IMR-90 (cell line): ENCODE measurements at regions not wholly inside any gene's neighbourhood (a gene's known extent, or its start where the extent isn't known, plus 50 kb on each side); places are given as distances from the start of the nearest gene placed in this dataset.

Experiments used
- ATAC-seq: fragments of 200-7000 bp; cut with Tn5 transposase; 2 replicates; pipeline ENCODE4 v1.9.1; 2020; ENCODE audit warnings: low read depth, mild to moderate bottlenecking, moderate library complexity
- BruUV-seq: library from RNA; stranded (reverse); fragments of 400-500 nt; replicated peaks from 2 replicates; lab custom pipeline; 2021; lab: Mats Ljungman, UMichigan
- CTCF ChIA-PET: fragments of 300-600 bp; formaldehyde crosslinking; extraction: SDS; loops from one replicate; lab custom pipeline; 2021; ENCODE audit warnings: antibody characterized with exemption; lab: Yijun Ruan, JAX
- POLR2A ChIA-PET: fragments of 300-600 bp; sonication (Branson Sonifier 250); formaldehyde crosslinking; loops from one replicate; lab custom pipeline; 2022; ENCODE audit warnings: antibody characterized with exemption; ENCODE audit not compliant: unreplicated experiment; lab: Charles Lee
- DNase-seq: peaks from one replicate; pipeline ENCODE4 v3.0.0; 2013
- H2AFZ ChIP-seq: replicated peaks from 2 replicates; pipeline ENCODE3; 2013; ENCODE audit warnings: low read length, mild to moderate bottlenecking; ENCODE audit not compliant: poor library complexity
- H2AK5ac ChIP-seq: 2 replicates; pipeline ENCODE4 v1.6.1; 2013; ENCODE audit warnings: low read depth, low read length, inconsistent platforms
- H2AK9ac ChIP-seq: replicated peaks from 2 replicates; pipeline ENCODE3; 2013; ENCODE audit warnings: mild to moderate bottlenecking, low read depth, low read length, moderate library complexity; ENCODE audit not compliant: poor library complexity
- H2BK120ac ChIP-seq: 2 replicates; pipeline ENCODE4 v1.6.1; 2013; ENCODE audit warnings: low read depth, low read length, inconsistent platforms
- H2BK15ac ChIP-seq: 3 replicates; pipeline ENCODE4 v1.6.1; 2013; ENCODE audit warnings: low read depth, low read length, inconsistent platforms
- H2BK20ac ChIP-seq: 2 replicates; pipeline ENCODE4 v1.6.1; 2013; ENCODE audit warnings: low read depth, mild to moderate bottlenecking, inconsistent platforms, low read length, moderate library complexity
- H2BK5ac ChIP-seq: 2 replicates; pipeline ENCODE4 v1.6.1; 2013; ENCODE audit warnings: mild to moderate bottlenecking, low read depth, low read length, inconsistent platforms; ENCODE audit not compliant: poor library complexity, severe bottlenecking
- H3K14ac ChIP-seq: replicated peaks from 2 replicates; pipeline ENCODE4 v1.6.1; 2013; ENCODE audit warnings: low read depth, low read length, inconsistent platforms
- H3K18ac ChIP-seq: 2 replicates; pipeline ENCODE4 v1.6.1; 2013; ENCODE audit warnings: low read depth, low read length, control low read depth
- H3K23ac ChIP-seq: 2 replicates; pipeline ENCODE4 v1.6.1; 2013; ENCODE audit warnings: low read depth, low read length, inconsistent platforms
- H3K27ac ChIP-seq: 2 replicates; pipeline ENCODE4 v1.5.1; 2013; ENCODE audit warnings: mild to moderate bottlenecking, control low read depth, low read length; ENCODE audit not compliant: insufficient read depth
- H3K27me3 ChIP-seq: 2 replicates; pipeline ENCODE4 v1.6.1; 2013; ENCODE audit warnings: low read length; ENCODE audit not compliant: control insufficient read depth, insufficient read depth
- H3K36me3 ChIP-seq: 2 replicates; pipeline ENCODE4 v1.6.1; 2013; ENCODE audit warnings: low read length, mixed read lengths; ENCODE audit not compliant: control insufficient read depth, insufficient read depth
- H3K4ac ChIP-seq: 2 replicates; pipeline ENCODE4 v1.6.1; 2013; ENCODE audit warnings: low read depth, low read length, inconsistent platforms
- H3K4me1 ChIP-seq: 2 replicates; pipeline ENCODE4 v1.6.1; 2013; ENCODE audit warnings: low read length, mixed read lengths; ENCODE audit not compliant: control insufficient read depth, insufficient read depth
- H3K4me2 ChIP-seq: 2 replicates; pipeline ENCODE4 v1.6.1; 2013; ENCODE audit warnings: low read depth, mild to moderate bottlenecking, control low read depth, low read length, moderate library complexity
- H3K4me3 ChIP-seq: 2 replicates; pipeline ENCODE4 v1.5.1; 2013; ENCODE audit warnings: low read depth, mild to moderate bottlenecking, control low read depth, low read length, moderate library complexity; ENCODE audit not compliant: insufficient read depth
- H3K56ac ChIP-seq: 2 replicates; pipeline ENCODE4 v1.6.1; 2013; ENCODE audit warnings: low read length, inconsistent platforms; ENCODE audit not compliant: insufficient read depth; ENCODE audit errors: extremely low read depth
- H3K79me1 ChIP-seq, 2 experiments: 2 replicates each; pipeline ENCODE4 v1.6.1; 2013; ENCODE audit warnings: low read length in 2 of 2, inconsistent platforms in 1 of 2, low read depth in 1 of 2
- H3K9ac ChIP-seq: 2 replicates; pipeline ENCODE4 v1.6.1; 2013; ENCODE audit warnings: low read depth, low read length, control low read depth
- H3K9me1 ChIP-seq: 2 replicates; pipeline ENCODE4 v1.6.1; 2013; ENCODE audit warnings: low read length, inconsistent platforms; ENCODE audit not compliant: insufficient read depth
- H3K9me3 ChIP-seq: 2 replicates; pipeline ENCODE4 v1.6.1; 2013; ENCODE audit warnings: low read length; ENCODE audit not compliant: control insufficient read depth, insufficient read depth
- H4K20me1 ChIP-seq: 2 replicates; pipeline ENCODE4 v1.6.1; 2013; ENCODE audit warnings: low read length, inconsistent platforms; ENCODE audit not compliant: insufficient read depth
- H4K5ac ChIP-seq: 2 replicates; pipeline ENCODE4 v1.6.1; 2013; ENCODE audit warnings: mild to moderate bottlenecking, low read depth, low read length, control low read depth
- H4K8ac ChIP-seq, 2 experiments: 2 replicates each; pipeline ENCODE4 v1.6.1; 2013; ENCODE audit warnings: low read depth in 2 of 2, low read length in 2 of 2, control low read depth in 1 of 2, inconsistent platforms in 1 of 2
- H4K91ac ChIP-seq: 2 replicates; pipeline ENCODE4 v1.6.1; 2013; ENCODE audit warnings: low read depth, low read length, inconsistent platforms; ENCODE audit not compliant: insufficient read depth
- MXI1 ChIP-seq: IDR thresholded peaks from 2 replicates; pipeline ENCODE4 v1.6.1; 2012; ENCODE audit warnings: low read depth, mild to moderate bottlenecking, low read length, moderate library complexity, borderline replicate concordance
- SMC3 ChIP-seq: fragments of 150-350 bp; IDR thresholded peaks from 2 replicates; pipeline ENCODE4 v1.6.1; 2016; ENCODE audit warnings: low read depth, mild to moderate bottlenecking, antibody characterized with exemption, low read length, moderate library complexity
- WGBS, 2 experiments: methylation state at CpG; one replicate each; pipeline versions ENCODE4 v1.1.5 to v1.1.7; 2013; ENCODE audit warnings: missing lambda C conversion rate in 2 of 2; ENCODE audit not compliant: insufficient read length in 1 of 2; ENCODE audit errors: extremely low coverage in 2 of 2; 5-methylcytosine and 5-hydroxymethylcytosine counted together
- dilution Hi-C: fragments of 300-500 bp; cut with HindIII; formaldehyde crosslinking; loops from one replicate; pipeline ENCODE4 v1.14.3; 2018; ENCODE audit warnings: low sequenced_read_pairs; ENCODE audit not compliant: unreplicated experiment
- in situ Hi-C: fragments of 300-500 bp; cut with MboI; formaldehyde crosslinking; loops from 3 replicates; pipeline ENCODE4 v1.14.3; 2019; ENCODE audit warnings: low sequenced_read_pairs, inconsistent platforms, mixed read lengths
- intact Hi-C: fragments of 100-400 bp; cut with micrococcal nuclease; formaldehyde crosslinking; loops from 2 replicates; pipeline ENCODE4 v1.10.0; 2022

GRCh38 chr6:48037946-48038345 is 73.1 kb downstream of the PTCHD4 start:
- Histone ChIP-seq H3K14ac (no peak overlapping the region), H2BK120ac (no peak overlapping the region), H4K5ac (no peak overlapping the region), H3K4me3 (no peak overlapping the region), H2BK15ac (no peak overlapping the region), H3K9me1 (no peaks in the 10 kb centered on the region), H4K8ac (no peak overlapping the region), H2BK5ac (no peak overlapping the region), H2AFZ (no peak overlapping the region), H3K27me3 (no peaks in the 10 kb centered on the region), H3K9ac (no peak overlapping the region), H3K4me2 (no peak overlapping the region), H2AK5ac (no peak overlapping the region), H3K4ac (no peak overlapping the region), H2AK9ac (no peak overlapping the region), H3K27ac (no peak overlapping the region), H3K56ac (no peak overlapping the region), H3K18ac (no peak overlapping the region), H3K9me3 (no peaks in the 10 kb centered on the region), H2BK20ac (no peak overlapping the region), H3K79me1 (no peaks in the 10 kb centered on the region), H4K91ac (no peak overlapping the region), H3K23ac (no peak overlapping the region), H3K4me1 (no peaks in the 10 kb centered on the region), H4K20me1 (no peaks in the 10 kb centered on the region), H3K36me3 (no peaks in the 10 kb centered on the region)
- BruUV-seq = no TSS peak
- ChIA-PET CTCF (no interaction called here), POLR2A (no interaction called here)
- intact Hi-C loops = no loop called here
- DNase-seq = no peak
- no peak for ATAC-seq
- TF ChIP-seq SMC3 (no peak), MXI1 (no peak)
- in situ Hi-C loops = no loop called here
- dilution Hi-C loops = no loop called here
- no CpG with 5 or more reads among the region's 4 CpGs for whole genome bisulfite sequencing, 2 experiments
